Psoas muscle (tissue), 7 donors: ENCODE measurements at regions not wholly inside any gene's neighbourhood (a gene's known extent, or its start where the extent isn't known, plus 50 kb on each side); places are given as distances from the start of the nearest gene placed in this dataset.
"Not testable (repeated sequence)": the region's sequence is repeated elsewhere in the genome, so short reads cannot be mapped to it uniquely, and the experiment has no call there.

Source experiments
- ATAC-seq, 4 donors: fragments of 200-7000 bp; cut with Tn5 transposase; one replicate each; pipeline ENCODE4 v1.9.1; 2020; ENCODE audit warnings: moderate library complexity in 3 of 4, mild to moderate bottlenecking in 2 of 4
- DNase-seq, 2 donors: peaks; one replicate each; pipeline ENCODE4 v3.0.0-alpha.2; 2020
- H3K27ac ChIP-seq: fragments of 200-600 bp; one replicate; pipeline ENCODE4 v1.8.0; 2022
- H3K27me3 ChIP-seq, 3 donors: fragments of 200-600 bp in 1 of 3; one replicate each; pipeline versions ENCODE4 v1.6.1 to v1.8.0; 2013 to 2022; ENCODE audit warnings: low read length in 2 of 3, mild to moderate bottlenecking in 2 of 3, moderate library complexity in 1 of 3; ENCODE audit not compliant: insufficient read depth in 3 of 3
- H3K36me3 ChIP-seq, 2 donors: fragments of 200-600 bp in 1 of 2; one replicate each; pipeline versions ENCODE4 v1.6.1 to v1.8.0; 2013 to 2022; ENCODE audit warnings: low read depth in 1 of 2, mild to moderate bottlenecking in 1 of 2, moderate library complexity in 1 of 2; ENCODE audit not compliant: insufficient read depth in 1 of 2
- H3K4me1 ChIP-seq: fragments of 200-600 bp; one replicate; pipeline ENCODE4 v1.8.0; 2022
- H3K4me3 ChIP-seq: fragments of 200-600 bp; one replicate; pipeline ENCODE4 v1.8.0; 2022; ENCODE audit warnings: mild to moderate bottlenecking
- H3K9me3 ChIP-seq: fragments of 200-600 bp; one replicate; pipeline ENCODE4 v1.8.0; 2022
- WGBS, 3 donors: extraction: QIAGEN DNeasy Blood & Tissue Kit; methylation state at CpG; one replicate each; pipeline versions ENCODE4 v1.1.6 to v1.1.7; 2013; 5-methylcytosine and 5-hydroxymethylcytosine counted together
- intact Hi-C, 2 donors: fragments of 100-400 bp; cut with DNase I; formaldehyde crosslinking; loops; one replicate each; pipeline versions ENCODE4 v1.11.0 to v1.14.2; 2022
- TF ChIP-seq, protein P1 (sequence below): fragments of 200-600 bp; IDR thresholded peaks from one replicate; pipeline ENCODE4 v1.8.0; 2022; ENCODE audit warnings: antibody characterized with exemption
- donor health status: healthy with polysubstance abuse.
- donor health status: DM: no; HTN: no; CAD: no; lungs with moderate emphysema.
- donor health status: Bipolar disorder and iron deficiency.
- donor health status: healthy.
- donor health status: DM: yes; HTN: yes; CAD: no.
- donor health status: DM: no; HTN: no; CAD: no.
- donor health status: DM: yes; HTN: yes; CAD: no.

DNA sequence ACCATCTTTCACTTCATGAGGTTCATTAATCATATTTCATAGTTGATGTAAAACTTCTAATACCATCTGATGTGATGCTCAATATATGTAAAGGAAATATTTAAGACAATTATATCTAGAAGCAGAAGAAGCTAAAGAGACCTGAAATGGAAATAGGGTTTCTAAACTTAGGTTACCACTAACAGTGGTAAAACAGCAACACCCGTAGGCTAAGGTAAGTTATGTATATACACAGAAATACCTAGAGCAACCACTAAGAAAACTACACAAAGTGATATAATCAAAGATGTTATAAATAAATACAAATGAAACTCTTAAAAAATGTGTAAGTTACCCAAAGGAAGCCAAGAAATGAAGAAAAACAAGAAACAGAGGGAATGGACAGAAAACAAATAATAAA lies 61.1 kb upstream of the TNFSF4 start:
- no peak for DNase-seq
- no peaks in the 10 kb centered on the region for H3K9me3 ChIP-seq
- H3K4me3 ChIP-seq: no peak overlapping the region
- 94 to 100% (median 95%) methylated on average over 1 of the region's 1 CpG for WGBS, 3 donors
- H3K27ac ChIP-seq: no peak overlapping the region
- intact Hi-C loops: no loop called here
- TF ChIP-seq, protein P1, sequence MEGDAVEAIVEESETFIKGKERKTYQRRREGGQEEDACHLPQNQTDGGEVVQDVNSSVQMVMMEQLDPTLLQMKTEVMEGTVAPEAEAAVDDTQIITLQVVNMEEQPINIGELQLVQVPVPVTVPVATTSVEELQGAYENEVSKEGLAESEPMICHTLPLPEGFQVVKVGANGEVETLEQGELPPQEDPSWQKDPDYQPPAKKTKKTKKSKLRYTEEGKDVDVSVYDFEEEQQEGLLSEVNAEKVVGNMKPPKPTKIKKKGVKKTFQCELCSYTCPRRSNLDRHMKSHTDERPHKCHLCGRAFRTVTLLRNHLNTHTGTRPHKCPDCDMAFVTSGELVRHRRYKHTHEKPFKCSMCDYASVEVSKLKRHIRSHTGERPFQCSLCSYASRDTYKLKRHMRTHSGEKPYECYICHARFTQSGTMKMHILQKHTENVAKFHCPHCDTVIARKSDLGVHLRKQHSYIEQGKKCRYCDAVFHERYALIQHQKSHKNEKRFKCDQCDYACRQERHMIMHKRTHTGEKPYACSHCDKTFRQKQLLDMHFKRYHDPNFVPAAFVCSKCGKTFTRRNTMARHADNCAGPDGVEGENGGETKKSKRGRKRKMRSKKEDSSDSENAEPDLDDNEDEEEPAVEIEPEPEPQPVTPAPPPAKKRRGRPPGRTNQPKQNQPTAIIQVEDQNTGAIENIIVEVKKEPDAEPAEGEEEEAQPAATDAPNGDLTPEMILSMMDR: no peak
- no peak for ATAC-seq
- no peaks in the 10 kb centered on the region for H3K27me3 ChIP-seq
- no peaks in the 10 kb centered on the region for H3K36me3 ChIP-seq
- H3K4me1 ChIP-seq: no peaks in the 10 kb centered on the region

DNA sequence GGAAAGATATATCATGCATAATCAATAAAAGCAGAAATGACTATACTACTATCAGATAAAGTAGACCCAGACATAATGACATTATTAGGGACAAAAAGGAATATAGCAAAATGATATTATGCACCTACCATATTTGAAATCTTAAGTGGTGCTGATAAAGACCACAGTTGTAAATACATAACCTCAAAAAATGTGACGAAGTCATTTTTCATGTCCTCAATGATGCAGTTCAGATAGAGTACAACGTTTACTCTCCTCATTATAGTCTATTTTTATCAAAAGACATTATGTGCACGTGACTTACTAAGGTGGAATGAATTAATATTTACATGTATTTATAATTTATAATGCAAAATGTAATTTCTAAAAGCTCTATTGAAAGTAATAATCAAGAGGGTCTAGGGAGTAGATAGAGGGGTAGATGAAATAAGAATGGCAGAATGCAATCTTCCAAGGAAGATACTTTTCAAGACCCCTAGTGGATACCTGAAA lies 61.7 kb upstream of the TNFSF4 start:
- no peak overlapping the region for H3K4me3 ChIP-seq
- DNase-seq: no peak
- TF ChIP-seq, protein P1: no peak
- no peaks in the 10 kb centered on the region for H3K27me3 ChIP-seq
- no peak for ATAC-seq
- intact Hi-C loops: no loop called here
- no peak overlapping the region for H3K27ac ChIP-seq
- no peaks in the 10 kb centered on the region for H3K9me3 ChIP-seq
- WGBS, 3 donors: 80 to 83% (median 82%) methylated on average over 3 of the region's 3 CpGs
- H3K4me1 ChIP-seq: no peaks in the 10 kb centered on the region
- H3K36me3 ChIP-seq: no peaks in the 10 kb centered on the region

DNA sequence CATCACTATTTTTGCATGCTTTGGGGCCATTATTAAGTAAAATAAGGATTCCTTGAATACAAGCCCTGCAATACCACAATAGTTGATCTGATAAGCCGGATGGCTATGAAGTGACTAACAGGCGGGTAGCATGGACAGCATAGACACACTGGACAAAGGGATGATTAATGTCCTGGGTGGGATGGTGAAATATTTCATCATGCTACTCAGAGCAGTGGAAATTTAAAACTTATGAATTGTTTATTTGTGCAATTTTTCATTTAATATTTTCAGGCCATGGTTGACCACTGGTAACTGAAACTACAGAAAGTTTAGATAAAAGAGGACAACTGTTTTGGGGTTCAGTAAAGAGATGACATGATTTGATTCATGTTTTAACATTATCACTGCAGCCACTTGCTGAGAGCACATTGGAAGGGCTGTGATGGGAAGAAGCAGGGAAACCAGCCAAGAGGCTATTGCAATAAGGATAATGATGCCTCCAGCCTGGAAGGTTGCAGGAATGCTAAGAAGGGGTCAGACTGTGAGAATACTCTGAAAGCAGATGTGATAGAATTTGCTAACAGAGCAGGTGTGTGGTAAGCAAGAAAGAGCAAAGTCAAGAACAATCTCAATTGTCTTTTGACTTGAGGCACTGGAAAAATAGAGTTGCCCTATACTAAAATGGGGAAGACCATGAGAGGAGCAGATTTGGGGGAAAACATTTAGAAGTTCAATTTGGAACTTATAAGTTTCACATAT lies 62.5 kb upstream of the TNFSF4 start:
- ATAC-seq: no peak
- DNase-seq: no peak
- no peaks in the 10 kb centered on the region for H3K9me3 ChIP-seq
- intact Hi-C loops: no loop called here
- H3K4me1 ChIP-seq: no peaks in the 10 kb centered on the region
- H3K4me3 ChIP-seq: no peak overlapping the region
- H3K27me3 ChIP-seq: no peaks in the 10 kb centered on the region
- H3K27ac ChIP-seq: no peak overlapping the region
- TF ChIP-seq, protein P1: no peak
- H3K36me3 ChIP-seq: no peaks in the 10 kb centered on the region
- 81 to 88% (median 87%) methylated on average over 2 of the region's 2 CpGs for WGBS, 3 donors

DNA sequence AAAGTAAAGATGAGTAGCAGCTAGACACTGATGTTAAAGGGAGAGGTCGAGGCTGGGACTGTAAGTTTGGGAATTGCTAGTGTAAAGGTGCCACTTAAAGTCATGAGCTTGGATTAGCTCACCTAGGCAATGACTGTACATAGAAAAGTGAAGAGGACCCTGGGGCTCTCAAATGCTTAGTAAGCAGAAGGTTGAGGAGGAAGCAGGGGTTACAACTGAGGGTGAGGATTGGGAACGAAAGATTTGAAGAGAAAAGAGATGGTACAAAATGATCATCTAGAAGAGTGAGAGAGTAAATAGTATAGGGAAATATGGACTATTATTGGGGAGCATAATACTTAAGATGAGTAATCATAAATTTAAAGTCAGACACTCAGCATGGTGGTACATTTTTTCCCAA lies 63.1 kb upstream of the TNFSF4 start:
- Histone ChIP-seq H3K27ac (no peak overlapping the region), H3K4me3 (no peak overlapping the region), H3K27me3 (no peaks in the 10 kb centered on the region), H3K4me1 (no peaks in the 10 kb centered on the region), H3K9me3 (no peaks in the 10 kb centered on the region), H3K36me3 (no peaks in the 10 kb centered on the region)
- WGBS, 3 donors: 67 to 83% (median 82%) methylated on average over 2 of the region's 2 CpGs
- no peak for ATAC-seq
- DNase-seq: no peak
- intact Hi-C loops: no loop called here
- TF ChIP-seq, protein P1: no peak

DNA sequence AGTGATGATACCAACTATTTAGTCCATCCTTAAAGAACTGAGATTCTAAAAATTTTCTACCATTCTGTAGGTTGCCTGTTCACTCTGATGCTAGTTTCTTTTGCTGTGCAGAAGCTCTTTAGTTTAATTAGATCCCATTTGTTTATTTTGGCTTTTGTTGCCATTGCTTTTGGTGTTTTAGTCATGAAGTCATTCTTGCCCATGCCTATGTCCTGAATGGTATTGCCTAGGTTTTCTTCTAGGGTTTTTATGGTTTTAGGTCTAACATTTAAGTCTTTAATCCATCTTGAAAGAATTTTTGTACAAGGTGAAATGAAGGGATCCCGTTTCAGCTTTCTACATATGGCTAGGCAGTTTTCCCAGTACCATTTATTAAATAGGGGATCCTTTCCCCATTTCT lies 63.9 kb upstream of the TNFSF4 start:
- H3K4me1 ChIP-seq, H3K9me3 ChIP-seq, ATAC-seq, H3K36me3 ChIP-seq, H3K27ac ChIP-seq, intact Hi-C loops, DNase-seq, H3K4me3 ChIP-seq, H3K27me3 ChIP-seq: not testable (repeated sequence)
- 83 to 100% (median 83%) methylated on average over 1 of the region's 1 CpG for WGBS, 3 donors
